Stomach (tissue), 4 donors: ENCODE measurements at regions not wholly inside any gene's neighbourhood (a gene's known extent, or its start where the extent isn't known, plus 50 kb on each side); places are given as distances from the start of the nearest gene placed in this dataset.
"Not testable (repeated sequence)": the region's sequence is repeated elsewhere in the genome, so short reads cannot be mapped to it uniquely, and the experiment has no call there.

Source experiments
- CTCF ChIP-seq, 7 experiments: fragments of 450-650 bp in 4 of 7; fragments of 200-600 bp in 3 of 7; sonication (generic) in 3 of 7; IDR thresholded peaks; one replicate each; pipeline ENCODE4 v1.5.1; 2016 to 2019; ENCODE audit warnings: antibody characterized with exemption in 7 of 7, control low read depth in 2 of 7, mild to moderate bottlenecking in 1 of 7
- EP300 ChIP-seq: sonication (generic); formaldehyde crosslinking; IDR thresholded peaks from one replicate; pipeline ENCODE4 v1.6.1; 2017; ENCODE audit warnings: antibody characterized with exemption
- POLR2A ChIP-seq, 4 donors: fragments of 450-650 bp; IDR thresholded peaks; one replicate each; pipeline ENCODE4 v1.6.1; 2016; ENCODE audit warnings: antibody characterized with exemption in 4 of 4, control low read depth in 2 of 4, mild to moderate bottlenecking in 1 of 4, moderate library complexity in 1 of 4
- POLR2AphosphoS5 ChIP-seq, 3 donors: sonication (generic); formaldehyde crosslinking; IDR thresholded peaks; one replicate each; pipeline ENCODE4 v1.6.1; 2016; ENCODE audit warnings: antibody characterized with exemption in 3 of 3

DNA sequence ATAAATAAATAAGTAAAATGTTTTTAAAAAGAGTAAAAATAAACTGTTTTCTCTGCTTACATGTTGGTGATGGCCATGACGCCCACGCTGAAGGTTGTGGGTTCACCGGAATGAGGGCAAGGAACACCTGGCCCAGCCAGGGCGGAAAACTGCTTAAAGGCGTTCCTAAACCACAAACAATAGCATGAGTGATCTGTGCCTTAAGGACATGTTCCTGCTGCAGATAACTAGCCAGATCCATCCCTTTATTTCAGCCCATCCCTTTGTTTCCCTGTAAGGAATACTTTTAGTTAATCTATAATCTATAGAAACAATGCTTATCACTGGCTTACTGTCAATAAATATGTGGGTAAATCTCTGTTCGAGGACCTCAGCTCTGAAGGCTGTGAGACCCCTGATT lies 63.3 kb upstream of the CEP78 start:
- TF ChIP-seq POLR2A (IDR thresholded peaks at IDR 0.05); CTCF (IDR thresholded peaks at IDR 0.05); EP300; POLR2AphosphoS5 (IDR thresholded peaks at IDR 0.05): not testable (repeated sequence)
